ENCODE measurements at regions not wholly inside any gene's neighbourhood (a gene's known extent, or its start where the extent isn't known, plus 50 kb on each side); places are given as distances from the start of the nearest gene placed in this dataset.
"Not testable (repeated sequence)": the region's sequence is repeated elsewhere in the genome, so short reads cannot be mapped to it uniquely, and the experiment has no call there.

DNA sequence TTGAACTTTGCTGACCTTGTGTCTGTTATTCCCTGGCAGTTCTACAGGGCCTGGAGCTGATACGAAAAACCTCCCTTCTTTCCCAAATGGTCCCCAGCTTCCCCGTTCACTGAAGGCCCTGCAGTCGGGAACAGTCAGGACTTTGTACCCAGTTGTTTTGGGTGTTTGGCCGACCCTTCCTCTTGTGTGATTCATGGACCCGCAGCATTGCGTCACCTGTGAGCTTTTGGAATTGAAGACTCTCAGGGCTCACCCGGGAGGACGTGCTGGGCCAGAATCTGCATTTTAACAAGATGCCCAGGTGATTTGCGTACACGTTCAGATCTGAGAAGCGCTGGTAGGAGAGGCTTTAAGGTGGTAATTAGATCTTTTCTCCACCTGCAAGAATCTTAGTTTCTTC lies 220.4 kb downstream of the OTOP1 start:
- TF ChIP-seq, protein P1, sequence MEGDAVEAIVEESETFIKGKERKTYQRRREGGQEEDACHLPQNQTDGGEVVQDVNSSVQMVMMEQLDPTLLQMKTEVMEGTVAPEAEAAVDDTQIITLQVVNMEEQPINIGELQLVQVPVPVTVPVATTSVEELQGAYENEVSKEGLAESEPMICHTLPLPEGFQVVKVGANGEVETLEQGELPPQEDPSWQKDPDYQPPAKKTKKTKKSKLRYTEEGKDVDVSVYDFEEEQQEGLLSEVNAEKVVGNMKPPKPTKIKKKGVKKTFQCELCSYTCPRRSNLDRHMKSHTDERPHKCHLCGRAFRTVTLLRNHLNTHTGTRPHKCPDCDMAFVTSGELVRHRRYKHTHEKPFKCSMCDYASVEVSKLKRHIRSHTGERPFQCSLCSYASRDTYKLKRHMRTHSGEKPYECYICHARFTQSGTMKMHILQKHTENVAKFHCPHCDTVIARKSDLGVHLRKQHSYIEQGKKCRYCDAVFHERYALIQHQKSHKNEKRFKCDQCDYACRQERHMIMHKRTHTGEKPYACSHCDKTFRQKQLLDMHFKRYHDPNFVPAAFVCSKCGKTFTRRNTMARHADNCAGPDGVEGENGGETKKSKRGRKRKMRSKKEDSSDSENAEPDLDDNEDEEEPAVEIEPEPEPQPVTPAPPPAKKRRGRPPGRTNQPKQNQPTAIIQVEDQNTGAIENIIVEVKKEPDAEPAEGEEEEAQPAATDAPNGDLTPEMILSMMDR (conservative IDR thresholded peaks at IDR 0.05): not testable (repeated sequence)
- not testable (repeated sequence) for TF ChIP-seq ZFX (IDR thresholded peaks at IDR 0.05)
